Ishikawa (cell line): ENCODE measurements at regions not wholly inside any gene's neighbourhood (a gene's known extent, or its start where the extent isn't known, plus 50 kb on each side); places are given as distances from the start of the nearest gene placed in this dataset.

Experiments used
- CREB1 ChIP-seq: IDR thresholded peaks from 2 replicates; pipeline ENCODE4 v1.6.1; 2012; ENCODE audit warnings: low read depth
- EGR1 ChIP-seq: IDR thresholded peaks from 2 replicates; pipeline ENCODE4 v1.6.1; 2012
- FOXM1 ChIP-seq: IDR thresholded peaks from 2 replicates; pipeline ENCODE4 v1.6.1; 2012; ENCODE audit warnings: low read depth, borderline replicate concordance
- RAD21 ChIP-seq: IDR thresholded peaks from 2 replicates; pipeline ENCODE4 v1.6.1; 2012; ENCODE audit warnings: low read depth
- TAF1 ChIP-seq: IDR thresholded peaks from 2 replicates; pipeline ENCODE4 v1.6.1; 2012; ENCODE audit warnings: low read depth, mild to moderate bottlenecking
- TCF12 ChIP-seq: IDR thresholded peaks from 2 replicates; pipeline ENCODE4 v1.6.1; 2012; ENCODE audit warnings: low read depth
- TEAD4 ChIP-seq: IDR thresholded peaks from 2 replicates; pipeline ENCODE4 v1.6.1; 2012
- YY1 ChIP-seq: IDR thresholded peaks from 2 replicates; pipeline ENCODE4 v1.6.1; 2012; ENCODE audit warnings: low read depth
- ZBTB7A ChIP-seq: IDR thresholded peaks from 2 replicates; pipeline ENCODE4 v1.6.1; 2012; ENCODE audit warnings: low read depth
- TF ChIP-seq, protein P1 (sequence below): IDR thresholded peaks from 2 replicates; pipeline ENCODE4 v1.6.1; 2012

DNA sequence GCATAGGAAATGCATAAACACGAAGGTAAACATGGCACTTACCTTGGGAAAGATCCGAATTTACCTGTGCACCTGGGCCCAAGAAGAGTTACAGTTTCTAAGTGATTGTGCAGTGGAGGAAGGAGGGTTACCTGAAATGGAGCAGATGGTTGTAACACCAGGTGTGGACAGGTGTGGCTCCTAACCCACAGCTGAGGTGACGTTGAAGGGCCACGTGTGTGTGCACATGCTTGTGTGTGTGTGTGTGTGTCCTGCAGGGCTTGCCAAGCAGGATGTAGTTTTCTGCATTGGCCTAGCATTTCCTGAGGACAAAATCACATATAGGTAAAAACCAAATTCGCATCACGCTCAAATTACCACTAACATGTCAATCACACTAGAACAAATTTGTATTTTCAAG lies 240.8 kb downstream of the ANKRD60 start:
- no peak for TF ChIP-seq TCF12
- no peak for TF ChIP-seq TAF1
- no peak for TF ChIP-seq CREB1
- TF ChIP-seq YY1 = no peak
- TF ChIP-seq ZBTB7A = no peak
- TF ChIP-seq RAD21 = no peak
- TF ChIP-seq, protein P1, sequence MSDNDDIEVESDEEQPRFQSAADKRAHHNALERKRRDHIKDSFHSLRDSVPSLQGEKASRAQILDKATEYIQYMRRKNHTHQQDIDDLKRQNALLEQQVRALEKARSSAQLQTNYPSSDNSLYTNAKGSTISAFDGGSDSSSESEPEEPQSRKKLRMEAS = no peak
- TF ChIP-seq EGR1 = no peak
- no peak for TF ChIP-seq TEAD4
- no peak for TF ChIP-seq FOXM1
